ENCODE measurements at regions not wholly inside any gene's neighbourhood (a gene's known extent, or its start where the extent isn't known, plus 50 kb on each side); places are given as distances from the start of the nearest gene placed in this dataset.
A peak's percentile ranks its signal among the peaks of the same experiment; 100 is the strongest.
"Not testable (repeated sequence)": the region's sequence is repeated elsewhere in the genome, so short reads cannot be mapped to it uniquely, and the experiment has no call there.

DNA sequence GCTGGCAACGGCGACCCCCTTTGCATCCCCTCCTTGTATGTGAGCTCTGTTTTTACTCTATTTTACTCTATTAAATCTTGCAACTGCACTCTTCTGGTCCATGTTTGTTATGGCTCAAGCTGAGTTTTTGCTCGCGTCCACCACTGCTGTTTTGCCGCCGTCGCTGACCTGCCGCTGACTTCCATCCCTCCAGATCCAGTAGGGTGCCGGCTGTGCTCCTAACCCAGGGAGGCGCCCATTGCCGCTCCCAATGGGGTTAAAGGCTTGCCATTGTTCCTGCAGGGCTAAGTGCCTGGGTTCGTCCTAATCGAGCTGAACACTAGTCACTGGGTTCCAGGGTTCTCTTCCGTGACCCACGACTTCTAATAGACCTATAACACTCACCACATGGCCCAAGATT, 2704.4 kb downstream of the PCDH9 start:
- DNase-seq (ENCODE audit: insufficient read length, low spot score): no peak
- no peak for TF ChIP-seq POLR2A (IDR thresholded peaks at IDR 0.05; ENCODE audit: low read depth, low read length)
- no peak for FAIRE-seq

DNA sequence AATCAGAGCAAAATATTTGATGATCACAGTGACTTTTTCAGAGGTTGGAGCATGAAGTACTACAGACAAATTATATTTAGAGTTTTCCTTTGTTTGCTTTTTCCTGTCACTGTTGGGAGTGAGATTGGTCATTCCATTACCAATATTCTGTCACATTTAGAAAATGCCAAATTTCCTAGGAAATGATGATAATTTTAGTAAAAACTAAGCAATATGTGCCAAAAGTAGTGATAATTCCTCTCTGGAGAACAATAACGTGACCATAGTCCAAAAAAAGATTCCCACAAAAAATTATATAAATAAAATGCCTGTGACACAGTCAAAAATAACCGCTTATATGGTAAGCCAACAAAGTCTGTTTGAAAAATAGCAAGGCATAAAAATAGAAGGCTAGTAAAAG, 2719.4 kb downstream of the PCDH9 start:
- FAIRE-seq (no peak), DNase-seq (ENCODE audit: insufficient read length, low spot score) (no peak)
- TF ChIP-seq POLR2A (IDR thresholded peaks at IDR 0.05; ENCODE audit: low read depth, low read length): no peak

GRCh38 chr13:64506246-64506645, 2723.9 kb downstream of the PCDH9 start:
- no peak for FAIRE-seq
- TF ChIP-seq POLR2A (IDR thresholded peaks at IDR 0.05; ENCODE audit: low read depth, low read length): no peak
- no peak for DNase-seq (ENCODE audit: insufficient read length, low spot score)

- FAIRE-seq: peak; percentile 75
- no peak for DNase-seq (ENCODE audit: insufficient read length, low spot score)
Observed at GRCh38 chr13:64505336-64505910, 2724.7 kb downstream of the PCDH9 start.

GRCh38 chr13:64488731-64489130, 2741.4 kb downstream of the PCDH9 start:
- FAIRE-seq (no peak), DNase-seq (ENCODE audit: insufficient read length, low spot score) (no peak)
- no peak for TF ChIP-seq POLR2A (IDR thresholded peaks at IDR 0.05; ENCODE audit: low read depth, low read length)

More at GRCh38 chr13:64505336-64505910, 2724.7 kb downstream of the PCDH9 start:
- TF ChIP-seq POLR2A (IDR thresholded peaks at IDR 0.05; ENCODE audit: low read depth, low read length): no peak

- no peak for DNase-seq (ENCODE audit: insufficient read length, low spot score)
- TF ChIP-seq POLR2A (IDR thresholded peaks at IDR 0.05; ENCODE audit: low read depth, low read length): no peak
- FAIRE-seq: no peak
Observed at GRCh38 chr13:64482373-64482772, 2747.8 kb downstream of the PCDH9 start.

- no peak for TF ChIP-seq POLR2A (IDR thresholded peaks at IDR 0.05; ENCODE audit: low read depth, low read length)
- DNase-seq (ENCODE audit: insufficient read length, low spot score): no peak
- FAIRE-seq: no peak
Observed at GRCh38 chr13:64480672-64481071, 2749.5 kb downstream of the PCDH9 start.

GRCh38 chr13:64480211-64480610, 2749.9 kb downstream of the PCDH9 start:
- no peak for TF ChIP-seq POLR2A (IDR thresholded peaks at IDR 0.05; ENCODE audit: low read depth, low read length)
- DNase-seq (ENCODE audit: insufficient read length, low spot score) (no peak), FAIRE-seq (no peak)

GRCh38 chr13:64477146-64477545, 2753.0 kb downstream of the PCDH9 start:
- no peak for FAIRE-seq
- no peak for TF ChIP-seq POLR2A (IDR thresholded peaks at IDR 0.05; ENCODE audit: low read depth, low read length)
- no peak for DNase-seq (ENCODE audit: insufficient read length, low spot score)

- not testable (repeated sequence) for FAIRE-seq; DNase-seq (ENCODE audit: insufficient read length, low spot score)
Observed at GRCh38 chr13:64476041-64476568, 2754.0 kb downstream of the PCDH9 start.

DNA sequence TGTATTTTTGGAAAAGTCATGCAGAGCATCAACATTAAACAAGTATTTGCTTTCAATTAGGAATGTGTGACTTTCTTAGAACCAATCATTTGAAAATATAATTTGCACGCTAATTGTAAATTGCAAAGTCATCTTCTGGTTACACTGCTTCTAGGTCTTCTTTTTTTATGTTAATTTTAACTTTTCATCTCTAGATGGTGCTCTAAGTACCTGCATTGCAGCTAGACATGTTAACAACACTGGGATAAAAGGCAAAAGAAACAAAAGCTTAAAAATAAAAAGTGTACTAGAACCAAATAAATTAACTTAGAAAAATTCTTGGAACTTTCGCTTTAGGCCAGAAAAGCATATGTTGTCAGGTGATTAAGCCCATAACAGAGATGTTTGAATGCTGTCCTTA, 2758.2 kb downstream of the PCDH9 start:
- DNase-seq (ENCODE audit: insufficient read length, low spot score) (no peak), FAIRE-seq (no peak)
- TF ChIP-seq POLR2A (IDR thresholded peaks at IDR 0.05; ENCODE audit: low read depth, low read length): no peak

GRCh38 chr13:64470751-64471150, 2759.4 kb downstream of the PCDH9 start:
- no peak for TF ChIP-seq POLR2A (IDR thresholded peaks at IDR 0.05; ENCODE audit: low read depth, low read length)
- no peak for DNase-seq (ENCODE audit: insufficient read length, low spot score)
- FAIRE-seq: no peak

DNA sequence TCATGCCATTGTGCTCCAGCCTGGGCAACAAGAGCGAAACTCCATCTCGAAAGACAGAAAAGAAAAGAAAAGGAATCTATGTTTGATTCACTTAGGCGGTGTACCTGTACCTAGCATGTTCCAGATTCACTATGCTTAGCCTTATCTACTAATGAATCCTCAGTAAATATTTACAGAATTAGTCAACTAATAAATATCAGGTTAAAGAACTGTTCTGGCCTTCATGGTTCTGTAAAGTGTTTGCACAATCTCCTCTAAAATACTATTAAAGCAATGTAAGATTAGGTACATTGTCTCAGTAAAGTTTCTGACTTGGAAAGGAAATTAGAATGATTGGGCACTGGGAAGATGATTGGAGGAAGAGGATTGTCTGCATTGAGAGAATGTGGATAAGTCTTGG, 2770.4 kb downstream of the PCDH9 start:
- no peak for DNase-seq (ENCODE audit: insufficient read length, low spot score)
- TF ChIP-seq POLR2A (IDR thresholded peaks at IDR 0.05; ENCODE audit: low read depth, low read length): no peak

DNA sequence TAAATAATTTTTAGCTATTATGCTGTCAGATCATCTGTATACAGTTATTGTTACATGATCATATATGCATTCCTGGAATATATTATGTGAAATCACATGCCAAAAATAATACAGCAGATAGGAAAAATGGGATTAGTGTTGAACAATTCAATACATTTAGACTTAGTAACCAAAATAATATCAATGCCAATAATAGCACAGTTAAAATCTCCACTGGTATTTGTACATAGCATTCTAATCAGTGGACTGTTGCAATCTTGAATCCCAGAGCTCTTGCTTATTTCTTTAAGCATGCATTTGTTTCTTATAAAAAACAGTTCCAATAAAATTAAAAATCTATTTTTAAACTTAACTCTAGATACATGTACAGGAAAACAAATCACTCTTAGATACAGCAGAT, 2772.2 kb downstream of the PCDH9 start:
- FAIRE-seq: no peak
- TF ChIP-seq POLR2A (IDR thresholded peaks at IDR 0.05; ENCODE audit: low read depth, low read length): no peak
- no peak for DNase-seq (ENCODE audit: insufficient read length, low spot score)

More for the DNA sequence above, 2770.4 kb downstream of the PCDH9 start:
- FAIRE-seq: no peak

GRCh38 chr13:64455124-64455523, 2775.0 kb downstream of the PCDH9 start:
- FAIRE-seq (no peak), DNase-seq (ENCODE audit: insufficient read length, low spot score) (no peak)
- no peak for TF ChIP-seq POLR2A (IDR thresholded peaks at IDR 0.05; ENCODE audit: low read depth, low read length)

- no peak for FAIRE-seq
- no peak for TF ChIP-seq POLR2A (IDR thresholded peaks at IDR 0.05; ENCODE audit: low read depth, low read length)
- no peak for DNase-seq (ENCODE audit: insufficient read length, low spot score)
Observed at GRCh38 chr13:64453831-64454230, 2776.3 kb downstream of the PCDH9 start.

Data from H54 (cell line).